Tibial artery (tissue), 4 donors: ENCODE measurements at regions not wholly inside any gene's neighbourhood (a gene's known extent, or its start where the extent isn't known, plus 50 kb on each side); places are given as distances from the start of the nearest gene placed in this dataset.

Experiments
- DNase-seq, 2 donors: peaks; one replicate each; pipeline ENCODE4 v3.0.0-alpha.2; 2019
- H3K27ac ChIP-seq, 2 donors: fragments of 200-600 bp; sonication (generic) in 1 of 2; 1 replicate in 1 of 2; 2 replicates in 1 of 2; pipeline ENCODE4 v1.5.1; 2018 to 2019; ENCODE audit warnings: mild to moderate bottlenecking in 1 of 2
- H3K27me3 ChIP-seq, 2 donors: fragments of 200-600 bp; sonication (generic) in 1 of 2; one replicate each; pipeline versions ENCODE4 v1.5.1 to v1.6.0; 2016 to 2019
- H3K36me3 ChIP-seq, 3 donors: fragments of 200-600 bp; sonication (generic) in 2 of 3; one replicate each; pipeline ENCODE4 v1.5.1; 2016 to 2019; ENCODE audit warnings: mild to moderate bottlenecking in 2 of 3
- H3K4me1 ChIP-seq, 4 donors: fragments of 200-600 bp; sonication (generic) in 2 of 4; 1 replicate in 3 of 4; 2 replicates in 1 of 4; pipeline ENCODE4 v1.5.1; 2016 to 2019
- H3K4me3 ChIP-seq, 2 donors: fragments of 200-600 bp; sonication (generic) in 1 of 2; 1 replicate in 1 of 2; 2 replicates in 1 of 2; pipeline ENCODE4 v1.5.1; 2018 to 2019; ENCODE audit warnings: mild to moderate bottlenecking in 2 of 2
- H3K9me3 ChIP-seq, 3 donors: fragments of 200-600 bp; sonication (generic) in 1 of 3; one replicate each; pipeline ENCODE4 v1.5.1; 2016 to 2019
- CTCF ChIP-seq, 2 experiments: fragments of 200-600 bp in 1 of 2; fragments of 450-650 bp in 1 of 2; IDR thresholded peaks; one replicate each; pipeline ENCODE4 v1.5.1; 2017 to 2019; ENCODE audit warnings: antibody characterized with exemption in 2 of 2, mild to moderate bottlenecking in 1 of 2, moderate library complexity in 1 of 2
- intact Hi-C: fragments of 100-400 bp; cut with DNase I; formaldehyde crosslinking; loops from one replicate; pipeline ENCODE4 v1.15.0; 2023; ENCODE audit warnings: low total_unique reads

- Histone ChIP-seq H3K27me3 (no peaks in the 10 kb centered on the region), H3K9me3 (no peaks in the 10 kb centered on the region), H3K27ac (no peak overlapping the region), H3K4me3 (no peak overlapping the region), H3K36me3 (no peaks in the 10 kb centered on the region), H3K4me1 (no peaks in the 10 kb centered on the region)
- intact Hi-C loops, result no loop called here
- TF ChIP-seq CTCF (IDR thresholded peaks at IDR 0.05), result peak; percentile 52 to 56
- peak in 1 of 2 donors; percentile 21 for DNase-seq
These were observed 1929.9 kb upstream of the SEL1L start for GRCh38 chr14:83463500-83464098.

GRCh38 chr14:83467811-83468210 is 1934.2 kb upstream of the SEL1L start:
- no peak for TF ChIP-seq CTCF (IDR thresholded peaks at IDR 0.05)
- intact Hi-C loops, result no loop called here
- no peaks in the 10 kb centered on the region for H3K9me3 ChIP-seq
- H3K27ac ChIP-seq, result no peak overlapping the region
- no peaks in the 10 kb centered on the region for H3K36me3 ChIP-seq
- H3K4me3 ChIP-seq, result no peak overlapping the region
- H3K4me1 ChIP-seq, result no peaks in the 10 kb centered on the region
- no peaks in the 10 kb centered on the region for H3K27me3 ChIP-seq
- no peak for DNase-seq

GRCh38 chr14:83470466-83470865 is 1936.8 kb upstream of the SEL1L start:
- H3K36me3 ChIP-seq, result no peaks in the 10 kb centered on the region
- intact Hi-C loops, result no loop called here
- H3K4me1 ChIP-seq, result no peaks in the 10 kb centered on the region
- TF ChIP-seq CTCF (IDR thresholded peaks at IDR 0.05), result no peak
- H3K27me3 ChIP-seq, result no peaks in the 10 kb centered on the region
- H3K9me3 ChIP-seq, result no peaks in the 10 kb centered on the region
- H3K4me3 ChIP-seq, result no peak overlapping the region
- no peak for DNase-seq
- H3K27ac ChIP-seq, result no peak overlapping the region

- Histone ChIP-seq H3K4me3 (no peak overlapping the region), H3K4me1 (no peaks in the 10 kb centered on the region), H3K9me3 (no peaks in the 10 kb centered on the region), H3K27me3 (no peaks in the 10 kb centered on the region), H3K36me3 (no peaks in the 10 kb centered on the region), H3K27ac (no peak overlapping the region)
- DNase-seq, result no peak
- TF ChIP-seq CTCF (IDR thresholded peaks at IDR 0.05), result no peak
- intact Hi-C loops, result no loop called here
These were observed 1937.5 kb upstream of the SEL1L start for GRCh38 chr14:83470959-83471695.

- Histone ChIP-seq H3K4me3 (no peak overlapping the region), H3K4me1 (no peaks in the 10 kb centered on the region), H3K27me3 (no peaks in the 10 kb centered on the region), H3K36me3 (no peaks in the 10 kb centered on the region), H3K9me3 (no peaks in the 10 kb centered on the region), H3K27ac (no peak overlapping the region)
- no peak for DNase-seq
- no peak for TF ChIP-seq CTCF (IDR thresholded peaks at IDR 0.05)
- intact Hi-C loops, result no loop called here
These were observed 1940.0 kb upstream of the SEL1L start for GRCh38 chr14:83473416-83474235.
